ENCODE measurements at regions not wholly inside any gene's neighbourhood (a gene's known extent, or its start where the extent isn't known, plus 50 kb on each side); places are given as distances from the start of the nearest gene placed in this dataset.

GRCh38 chr2:199195927-199196502, 261.7 kb downstream of the SATB2 start:
- no peak for TF ChIP-seq CTCF (IDR thresholded peaks at IDR 0.05)
- no peak for TF ChIP-seq NRF1 (IDR thresholded peaks at IDR 0.05; ENCODE audit: low read depth, low read length)
- TF ChIP-seq MAX (IDR thresholded peaks at IDR 0.05; ENCODE audit: low read depth), result no peak
- TF ChIP-seq EZH2phosphoT487 (IDR thresholded peaks at IDR 0.05; ENCODE audit: borderline replicate concordance, low read depth), result no peak
